HG03457 (cell line): ENCODE measurements at regions not wholly inside any gene's neighbourhood (a gene's known extent, or its start where the extent isn't known, plus 50 kb on each side); places are given as distances from the start of the nearest gene placed in this dataset.
"Not testable (repeated sequence)": the region's sequence is repeated elsewhere in the genome, so short reads cannot be mapped to it uniquely, and the experiment has no call there.

ENCODE experiments used
- ATAC-seq: cut with Tn5 transposase; IDR thresholded peaks from one replicate; pipeline ENCODE4 v1.9.1; 2021; ENCODE audit warnings: moderate number of reproducible peaks; ENCODE audit not compliant: unreplicated experiment

DNA sequence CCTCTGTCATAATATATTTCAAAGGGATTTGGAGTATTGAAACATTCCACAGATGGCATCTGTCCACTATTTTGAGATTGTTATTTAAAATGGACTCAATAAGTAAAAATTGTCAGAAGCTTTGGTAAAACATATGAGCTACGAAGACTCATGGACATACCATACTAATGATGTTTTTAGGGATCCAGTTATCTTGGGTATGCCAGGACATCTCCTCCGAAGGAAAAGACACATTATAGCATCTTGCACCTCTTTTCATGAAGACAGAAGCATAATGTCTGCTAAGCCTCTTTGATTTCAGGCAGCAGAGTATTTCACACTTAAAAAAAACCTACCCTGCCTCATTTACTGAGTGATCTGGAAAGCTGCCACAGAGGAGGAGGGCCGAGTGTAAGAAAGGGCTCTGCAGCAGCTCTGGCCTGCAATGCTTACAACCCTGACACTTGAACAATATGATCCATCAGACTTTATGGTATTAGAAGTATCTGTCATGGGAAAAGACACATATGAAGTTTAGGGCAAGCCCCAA lies 284.8 kb downstream of the TUSC7 start:
- no peak for ATAC-seq

DNA sequence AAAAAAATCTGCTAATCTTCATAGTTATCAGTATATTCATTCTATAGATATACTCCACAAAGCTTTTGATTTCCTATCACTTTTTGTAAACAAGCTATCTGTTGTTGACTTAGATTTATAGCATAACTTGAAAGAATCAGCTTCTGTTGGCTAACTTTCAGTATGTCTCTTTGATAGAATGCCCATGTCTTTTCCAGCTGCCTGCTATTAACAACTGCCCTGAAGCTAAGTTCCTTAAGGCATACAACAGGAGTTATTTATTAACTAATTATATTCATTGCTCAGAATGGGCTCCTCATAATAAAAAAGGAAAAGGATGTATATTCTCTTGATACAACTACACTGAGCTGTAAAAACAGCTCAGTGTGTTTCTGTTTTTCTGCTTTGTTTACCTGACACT lies 293.9 kb downstream of the TUSC7 start:
- no peak for ATAC-seq

DNA sequence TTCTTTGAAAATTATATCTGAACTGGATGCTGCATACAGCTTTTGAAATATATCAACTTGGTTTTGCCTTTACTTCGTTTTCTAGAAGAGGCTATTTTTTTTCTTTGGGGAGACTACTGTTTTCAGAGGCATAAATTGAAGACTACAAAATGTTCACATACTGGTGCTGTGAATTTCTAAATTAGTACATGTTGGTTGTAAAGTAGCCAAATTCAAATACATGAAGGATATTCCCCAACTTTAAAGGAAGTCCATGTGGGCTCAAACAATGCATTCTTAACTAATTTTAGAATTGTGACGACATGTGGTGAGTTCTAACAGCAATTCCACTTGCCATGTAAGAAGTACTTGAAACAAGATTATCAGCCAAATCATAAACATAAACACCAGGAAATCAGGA lies 295.7 kb downstream of the TUSC7 start:
- no peak for ATAC-seq

DNA sequence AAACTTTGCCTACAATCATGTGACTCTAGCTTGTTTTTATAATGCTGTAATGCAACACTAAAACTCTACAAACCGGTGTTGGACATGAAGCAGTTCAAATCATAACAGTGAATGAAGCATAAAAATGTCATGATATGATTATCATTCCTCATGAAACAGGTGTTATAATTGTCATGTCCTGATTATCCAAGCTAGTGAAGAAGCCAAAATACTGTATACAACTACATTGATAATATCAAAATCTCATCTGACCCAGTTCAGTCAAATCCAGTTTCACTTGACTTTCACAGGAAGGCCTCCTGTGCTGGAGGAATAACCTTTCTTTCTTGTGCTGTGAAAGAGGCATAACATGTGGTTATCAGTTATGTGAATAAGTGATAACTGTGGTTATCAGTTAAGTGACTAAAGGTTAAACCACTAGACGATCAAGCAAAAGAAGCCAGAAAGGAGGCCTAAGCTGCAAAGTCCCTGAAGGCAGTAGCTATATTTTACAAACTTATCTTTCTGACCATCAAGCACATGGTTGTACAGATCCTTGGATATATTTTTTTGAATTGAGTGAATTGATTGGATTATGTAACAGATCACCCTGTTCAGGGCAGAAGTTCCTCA lies 296.4 kb downstream of the TUSC7 start:
- ATAC-seq = no peak

DNA sequence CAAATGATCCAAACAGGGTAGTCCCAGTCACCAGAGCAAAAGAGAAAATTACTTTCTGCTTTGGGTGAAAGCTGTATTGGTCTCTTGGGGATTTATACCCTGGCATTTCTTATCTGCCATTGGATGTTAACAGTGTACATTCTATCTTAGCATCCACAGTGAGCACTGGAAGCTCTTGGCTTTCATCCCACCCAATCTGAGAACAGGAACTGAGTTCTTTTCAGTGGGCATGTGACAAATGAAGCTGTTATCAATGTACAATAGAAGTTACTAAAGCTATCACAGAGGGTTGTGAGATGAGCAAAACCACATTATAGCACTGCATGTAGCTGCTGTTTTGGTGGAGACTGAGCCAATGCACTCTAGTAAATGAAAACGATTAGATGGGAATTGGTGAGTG lies 300.7 kb downstream of the TUSC7 start:
- no peak for ATAC-seq

DNA sequence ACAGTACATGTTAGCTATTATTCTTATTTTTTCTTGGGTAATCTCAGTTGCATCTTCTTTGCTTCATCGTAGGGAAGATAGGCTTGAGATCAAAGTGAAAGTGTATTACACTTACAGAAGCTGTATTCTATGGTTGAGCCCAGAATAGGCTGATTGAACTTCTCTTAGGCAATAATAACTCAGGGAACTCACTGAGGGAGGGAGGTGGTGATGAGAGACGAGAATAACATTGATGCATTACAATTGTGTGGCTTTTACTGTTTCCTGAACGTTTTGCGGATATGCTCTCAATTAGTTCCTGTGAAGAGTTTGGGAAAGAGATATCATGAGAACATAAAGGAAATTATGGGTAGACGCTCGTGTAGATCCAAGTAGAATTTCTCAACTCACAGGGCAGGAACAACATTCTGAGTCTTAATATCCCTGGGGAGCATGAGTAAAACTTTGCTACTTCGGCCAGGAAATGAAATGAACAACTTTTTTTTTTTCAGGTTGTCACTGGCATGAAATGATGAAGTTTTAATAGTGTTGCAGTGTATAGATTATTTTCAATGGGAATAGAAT lies 302.2 kb downstream of the TUSC7 start:
- no peak for ATAC-seq

DNA sequence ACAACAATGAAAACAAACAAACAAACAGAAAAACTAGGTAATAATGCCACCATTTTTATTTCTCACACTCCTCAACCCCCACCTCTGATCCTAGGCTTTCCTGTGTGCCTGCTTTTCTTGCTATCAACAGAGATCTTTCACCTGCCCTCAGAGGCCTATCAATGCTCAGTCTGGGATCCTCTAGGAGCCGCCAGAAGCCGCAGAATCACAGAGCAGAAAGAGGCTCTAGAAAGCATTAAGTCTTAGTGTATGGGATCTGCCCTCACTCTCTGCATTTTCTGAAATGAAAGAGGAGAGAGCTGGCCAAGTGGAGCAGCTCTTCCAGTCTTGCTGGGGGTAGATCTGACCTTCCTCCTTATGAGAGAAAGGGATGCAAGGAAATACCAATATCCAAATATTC lies 306.8 kb downstream of the TUSC7 start:
- no peak for ATAC-seq

DNA sequence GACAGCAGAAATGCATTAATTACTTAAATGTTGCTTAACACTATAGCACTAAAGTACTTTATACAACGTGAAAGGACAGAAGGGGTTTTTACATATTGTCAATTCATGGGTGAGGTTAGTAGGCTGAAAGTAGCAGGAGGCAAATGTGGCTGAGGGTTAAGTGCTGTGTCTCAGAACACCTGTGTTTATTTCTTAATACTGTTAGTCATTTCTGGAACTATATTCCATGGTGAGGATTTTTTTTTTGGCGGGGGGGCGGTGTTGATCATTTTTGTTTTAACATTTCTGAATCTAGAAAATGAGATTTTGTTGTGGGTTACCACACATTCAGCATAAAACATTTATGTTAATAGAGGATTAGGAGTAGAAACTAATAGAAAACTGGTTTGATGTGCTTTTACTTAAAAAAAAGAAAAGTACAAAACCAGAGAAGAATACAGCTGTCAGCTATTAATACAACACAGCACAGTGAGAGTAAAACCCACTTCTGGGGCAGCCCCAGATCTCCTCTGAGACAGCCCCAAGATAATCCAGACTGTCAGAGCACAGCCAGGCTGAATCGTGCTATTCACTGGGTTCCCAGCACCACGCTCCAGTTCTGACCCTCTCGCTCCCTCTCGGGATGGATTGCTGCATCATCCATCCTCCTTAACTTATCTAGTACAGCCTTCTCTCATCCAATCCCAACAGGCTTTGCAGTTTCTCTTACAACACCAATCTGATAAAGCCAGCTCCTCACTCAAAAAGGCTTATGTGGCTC lies 307.7 kb downstream of the TUSC7 start:
- ATAC-seq = peak; percentile 72

DNA sequence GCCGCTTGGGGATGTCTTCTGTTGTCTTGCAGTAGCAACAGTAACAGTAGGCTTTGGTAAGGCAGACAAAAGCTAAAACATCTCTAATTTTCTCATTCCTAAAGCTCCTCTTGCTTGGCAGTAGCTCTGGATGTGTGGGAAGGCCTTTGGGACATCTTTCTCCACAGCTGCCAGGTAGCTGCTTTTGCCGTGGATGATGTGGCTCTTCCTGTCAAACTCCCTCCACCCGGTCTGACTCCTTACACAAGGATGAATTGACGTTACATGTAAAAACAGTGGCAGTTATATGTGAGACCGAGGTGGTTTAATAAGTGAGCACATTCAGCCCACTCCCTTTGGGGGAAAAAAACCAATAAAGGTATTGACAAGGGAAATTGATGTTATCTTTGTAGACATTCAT lies 309.1 kb downstream of the TUSC7 start:
- no peak for ATAC-seq

DNA sequence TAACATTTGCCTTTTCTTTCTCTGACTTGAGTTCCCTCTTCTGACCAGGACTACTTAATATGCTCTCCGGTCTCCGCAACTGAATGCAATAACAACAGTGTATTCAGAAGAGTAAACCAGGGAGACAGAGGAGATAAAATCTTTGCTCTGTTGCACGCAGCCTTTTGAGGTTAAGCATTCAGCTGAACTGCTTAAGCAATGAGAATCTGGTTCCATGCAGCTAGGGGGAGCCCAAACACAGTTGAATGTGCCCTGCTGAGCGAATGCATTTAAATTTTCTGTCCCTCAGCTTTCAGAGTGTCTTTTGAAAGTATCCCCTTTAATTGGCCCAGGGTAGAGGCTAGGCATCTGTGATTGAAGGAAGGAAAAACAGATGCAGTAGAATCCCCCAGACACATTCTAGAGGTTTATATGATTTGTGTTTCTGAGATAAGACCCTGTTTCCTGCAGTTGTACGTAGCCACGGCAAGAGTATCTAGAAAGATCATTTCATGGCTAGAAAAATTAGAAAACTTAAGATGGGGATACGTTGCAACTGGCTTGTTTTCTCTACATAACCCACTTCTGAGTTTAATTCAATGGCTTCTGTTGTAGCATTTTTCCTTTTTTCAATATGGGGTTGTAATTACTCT lies 309.6 kb downstream of the TUSC7 start:
- peak; percentile 49 for ATAC-seq

DNA sequence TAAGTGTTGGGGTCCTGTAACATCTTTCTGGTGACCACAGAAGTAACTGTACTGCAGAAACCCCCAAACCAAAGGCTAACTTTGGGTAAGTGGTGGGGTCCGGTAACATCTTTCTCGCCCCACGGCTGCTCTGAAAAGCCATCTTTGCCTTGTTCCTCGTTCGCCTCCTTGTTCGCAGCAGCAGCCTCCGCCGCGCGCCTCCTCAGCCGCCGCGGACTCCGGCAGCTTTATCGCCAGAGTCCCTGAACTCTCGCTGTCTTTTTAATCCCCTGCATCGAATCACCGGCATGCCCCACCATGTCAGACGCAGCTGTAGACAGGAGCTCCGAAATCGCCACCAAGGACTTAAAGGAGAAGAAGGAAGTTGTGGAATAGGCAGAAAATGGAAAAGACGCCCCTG lies 316.8 kb downstream of the TUSC7 start:
- no peak for ATAC-seq

DNA sequence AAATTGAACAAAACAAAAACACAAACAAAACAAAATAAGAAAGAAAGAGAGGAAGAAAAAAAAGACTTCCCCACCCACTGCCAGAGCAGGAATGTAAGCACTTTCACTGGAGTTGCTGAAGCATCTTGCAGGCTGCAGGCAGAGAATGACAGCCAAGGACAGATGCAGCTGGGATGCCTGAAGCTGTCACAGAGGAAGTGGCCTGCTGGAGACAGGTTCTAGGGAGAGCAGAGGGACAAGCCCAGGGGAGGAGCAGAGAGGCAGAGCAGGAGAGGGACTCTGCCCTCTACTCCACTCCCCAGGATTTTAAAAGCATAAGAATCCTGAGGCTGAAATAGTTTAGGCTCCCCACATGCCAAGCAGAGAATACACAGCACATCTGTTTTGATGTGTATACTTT lies 326.2 kb downstream of the TUSC7 start:
- ATAC-seq = no peak

DNA sequence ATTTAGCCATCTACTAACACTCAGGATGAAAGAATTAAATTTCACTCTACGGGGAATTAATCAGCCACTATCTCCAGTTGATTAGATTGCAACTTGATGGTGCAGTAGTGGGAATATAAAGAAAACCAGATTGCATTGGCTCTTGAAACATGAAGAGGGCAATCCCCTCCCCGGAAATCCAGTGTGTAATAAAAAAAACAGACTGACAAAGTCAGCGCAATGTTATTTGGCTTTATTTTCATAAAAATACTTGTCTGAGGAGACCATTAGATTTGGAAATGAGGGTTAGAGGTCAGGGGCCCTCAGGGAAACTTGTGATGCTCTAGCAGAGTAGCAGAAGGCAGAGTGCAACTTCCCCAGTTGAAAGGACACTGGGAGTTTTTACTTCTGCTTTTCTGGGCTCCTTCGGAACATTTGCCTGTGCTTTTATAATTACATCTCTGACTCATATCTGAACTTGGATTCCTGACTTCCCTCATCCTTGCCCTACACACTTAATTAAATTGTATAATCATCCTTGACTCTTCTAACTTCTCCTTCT lies 326.8 kb downstream of the TUSC7 start:
- no peak for ATAC-seq

DNA sequence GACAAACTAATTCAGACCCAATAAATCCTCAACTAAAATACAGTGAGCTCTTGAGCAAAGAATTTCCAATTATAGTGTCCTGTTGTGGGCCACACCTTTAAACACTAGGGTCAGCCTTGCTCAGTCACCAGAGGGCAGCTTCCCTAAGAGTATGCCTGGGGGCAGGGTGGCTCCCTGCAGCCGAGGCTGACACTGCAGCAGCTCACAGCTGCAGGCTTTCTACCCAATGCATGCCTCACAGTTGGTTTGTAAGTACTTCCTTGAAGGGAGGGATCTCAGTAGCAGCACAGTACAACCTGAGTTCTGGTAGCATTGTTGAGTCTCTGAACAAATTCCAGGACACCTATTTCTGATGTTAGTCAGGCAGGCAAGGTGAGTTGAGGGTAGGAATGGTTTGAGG lies 335.6 kb downstream of the TUSC7 start:
- ATAC-seq = no peak

DNA sequence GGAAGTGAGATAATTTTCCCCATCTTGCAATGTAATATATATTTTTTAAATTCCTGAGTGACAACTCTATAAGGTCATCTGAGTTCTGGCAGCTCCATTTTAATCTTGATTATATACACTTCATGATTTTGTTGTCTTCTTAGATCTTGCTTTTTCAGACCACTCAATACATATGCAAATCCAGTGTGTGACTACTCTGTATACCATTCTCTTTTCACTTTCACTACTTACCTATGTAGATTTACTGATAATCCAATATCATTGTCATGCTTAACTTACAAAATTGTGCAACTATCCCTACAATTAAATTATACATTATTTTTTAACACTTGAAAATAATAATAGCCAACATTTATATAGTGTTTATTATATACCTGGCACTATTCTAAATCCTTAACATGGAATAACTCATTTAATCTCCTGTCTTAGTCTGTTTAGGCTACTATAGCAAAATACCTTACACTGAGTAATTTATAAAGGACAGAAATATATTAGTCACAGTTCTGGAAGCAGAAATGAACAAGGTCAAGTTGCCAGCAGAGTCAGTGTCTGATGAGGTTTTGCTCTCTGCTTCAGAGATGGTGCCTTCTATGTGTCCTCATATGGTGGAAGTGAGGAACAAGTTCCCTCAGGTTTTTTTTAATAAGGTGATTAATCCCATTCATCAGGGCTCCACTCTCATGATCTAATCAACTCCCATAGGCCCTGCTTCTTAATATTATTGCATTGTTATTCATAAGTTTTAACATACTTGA lies 338.5 kb downstream of the TUSC7 start:
- ATAC-seq = no peak

DNA sequence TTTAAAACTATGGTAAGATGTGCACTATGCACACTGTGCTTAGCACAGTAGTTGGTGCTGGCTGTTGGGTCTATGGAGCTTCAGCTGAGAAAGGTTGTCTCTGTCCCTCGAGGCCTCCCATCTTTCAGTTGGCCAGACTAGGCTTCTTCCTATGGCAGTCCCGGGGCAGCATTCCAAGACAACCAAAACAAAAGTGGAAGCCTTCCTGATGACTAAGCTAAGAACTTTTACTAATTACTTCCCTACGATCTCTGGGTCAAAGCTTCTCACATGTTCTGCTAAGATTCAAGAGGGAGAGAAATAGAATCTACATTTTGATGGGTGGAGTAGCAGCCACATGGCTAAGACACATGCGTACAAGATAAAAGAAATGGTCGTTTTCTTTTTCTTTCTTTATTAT lies 342.8 kb downstream of the TUSC7 start:
- ATAC-seq = no peak

DNA sequence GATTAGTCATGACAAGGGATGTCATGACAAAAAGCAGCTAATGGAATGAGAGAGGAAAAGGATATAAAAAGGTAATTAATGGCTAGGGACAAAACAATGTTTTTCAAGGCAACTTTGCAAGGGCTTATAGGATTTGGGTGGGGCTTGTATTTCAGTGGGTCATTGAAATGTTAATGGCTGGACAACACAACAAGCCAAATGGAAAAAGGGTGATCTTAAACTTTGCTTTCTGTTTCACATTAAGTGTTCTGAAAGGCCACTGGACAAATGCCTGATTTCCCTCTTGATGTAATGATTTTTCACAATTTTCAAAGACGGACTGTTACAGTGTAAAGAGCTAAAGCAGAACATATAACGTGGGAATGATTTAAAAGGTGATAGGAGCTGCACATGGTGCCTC lies 345.0 kb downstream of the TUSC7 start:
- ATAC-seq = no peak

DNA sequence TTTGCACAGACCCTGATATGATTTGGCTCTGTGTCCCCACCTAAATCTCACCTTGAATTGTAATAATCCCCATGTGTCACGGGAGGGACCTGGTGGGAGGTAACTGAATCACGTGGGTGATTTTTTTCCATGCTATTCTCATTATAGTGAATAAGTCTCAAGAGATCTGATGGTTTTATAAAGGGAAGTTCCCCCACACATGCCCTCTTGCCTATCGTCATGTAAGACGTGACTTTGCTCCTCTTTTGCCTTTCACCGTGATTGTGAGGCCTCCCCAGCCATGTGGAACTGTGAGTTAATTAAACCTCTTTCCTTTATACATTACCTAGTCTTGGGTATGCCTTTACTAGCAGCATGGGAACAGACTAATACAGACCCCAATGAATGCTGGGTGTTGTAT lies 347.4 kb downstream of the TUSC7 start:
- ATAC-seq = not testable (repeated sequence)

DNA sequence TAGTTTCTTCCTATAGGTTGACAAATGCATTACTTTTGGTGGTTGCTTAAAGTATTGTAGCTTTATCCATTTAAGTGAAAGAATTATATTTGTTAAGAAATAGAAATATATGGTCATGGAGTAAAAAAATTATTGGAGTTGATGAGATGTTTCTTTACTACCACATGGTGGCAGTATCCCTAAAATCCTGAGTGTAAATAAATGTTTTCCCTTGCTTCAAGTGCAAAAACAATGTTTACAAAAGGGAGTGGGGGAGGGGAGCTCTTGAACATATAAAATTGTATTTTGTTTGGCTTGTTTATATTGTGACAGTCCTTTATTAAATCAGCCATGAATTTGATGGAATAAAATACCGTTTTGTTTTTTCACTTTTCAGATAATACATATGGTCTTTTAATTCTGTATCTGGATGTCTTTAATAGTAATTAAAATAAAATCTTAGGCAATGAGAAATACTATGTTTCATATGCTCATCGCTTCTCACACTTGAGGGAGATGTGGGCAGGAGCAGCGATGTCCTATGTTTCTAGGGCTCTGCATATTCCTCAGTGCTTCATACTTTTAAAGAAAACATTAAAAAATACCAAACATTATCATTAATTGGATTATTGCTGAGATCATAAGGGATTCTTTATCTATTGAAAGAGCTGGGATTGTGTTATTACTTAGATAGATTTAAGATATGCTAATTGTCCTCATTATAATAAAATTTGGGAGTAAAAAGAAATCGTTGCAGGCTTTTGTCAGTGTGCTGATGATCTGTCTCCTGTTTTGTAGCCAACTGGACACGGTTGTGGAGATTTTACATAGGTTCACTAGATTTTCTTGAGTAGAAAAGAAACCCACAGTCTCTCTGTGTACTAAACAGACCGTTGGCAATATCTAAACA lies 349.7 kb downstream of the TUSC7 start:
- ATAC-seq = no peak

DNA sequence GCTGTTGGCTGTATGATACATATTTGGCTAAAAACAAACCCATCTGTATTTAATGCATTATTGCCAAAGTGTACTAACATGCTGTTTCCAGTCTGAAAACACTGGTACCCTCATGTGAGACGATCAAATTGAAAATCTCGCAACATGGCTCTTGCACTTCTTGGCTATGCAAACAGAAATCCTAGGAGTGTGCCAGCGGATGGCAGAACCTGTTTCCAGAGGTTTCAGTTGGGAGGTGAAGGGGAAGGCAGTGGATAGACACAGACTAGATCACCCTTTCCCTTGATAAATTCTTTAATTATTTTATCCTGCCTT lies 350.3 kb downstream of the TUSC7 start:
- no peak for ATAC-seq
